Epithelial cell of proximal tubule (primary cell): ENCODE measurements at regions not wholly inside any gene's neighbourhood (a gene's known extent, or its start where the extent isn't known, plus 50 kb on each side); places are given as distances from the start of the nearest gene placed in this dataset.

Experiments
- DNase-seq: peaks from one replicate; pipeline ENCODE4 v3.0.0-alpha.2; 2011; ENCODE audit warnings: low read depth
- H3K4me3 ChIP-seq: 2 replicates; pipeline ENCODE4 v1.5.1; 2011; ENCODE audit warnings: low read depth, mild to moderate bottlenecking, low read length
- CTCF ChIP-seq: conservative IDR thresholded peaks from 2 replicates; pipeline ENCODE4 v1.5.1; 2012; ENCODE audit warnings: low read depth, mild to moderate bottlenecking, low read length

GRCh38 chr13:40344270-40345148, 321.9 kb downstream of the FOXO1 start:
- TF ChIP-seq CTCF: no peak
- peak; percentile 30 for DNase-seq
- no peak overlapping the region for H3K4me3 ChIP-seq

- DNase-seq: no peak
- no peak for TF ChIP-seq CTCF
- H3K4me3 ChIP-seq: no peak overlapping the region
Measured at GRCh38 chr13:40345149-40345514, 321.3 kb downstream of the FOXO1 start.

GRCh38 chr13:40345654-40346372, 320.6 kb downstream of the FOXO1 start:
- DNase-seq: no peak
- TF ChIP-seq CTCF: no peak
- H3K4me3 ChIP-seq: no peak overlapping the region

GRCh38 chr13:40346592-40346991, 319.8 kb downstream of the FOXO1 start:
- TF ChIP-seq CTCF: no peak
- no peak overlapping the region for H3K4me3 ChIP-seq
- no peak for DNase-seq

GRCh38 chr13:40348096-40348679, 318.3 kb downstream of the FOXO1 start:
- DNase-seq: no peak
- no peak overlapping the region for H3K4me3 ChIP-seq
- no peak for TF ChIP-seq CTCF

- no peak for DNase-seq
- H3K4me3 ChIP-seq: no peak overlapping the region
- TF ChIP-seq CTCF: no peak
Measured at GRCh38 chr13:40350283-40350992, 316.0 kb downstream of the FOXO1 start.
